NCI-H524 treated with DMSO at 0.1 percent for 48 hours (cell line): ENCODE measurements at regions not wholly inside any gene's neighbourhood (a gene's known extent, or its start where the extent isn't known, plus 50 kb on each side); places are given as distances from the start of the nearest gene placed in this dataset.
"Not testable (repeated sequence)": the region's sequence is repeated elsewhere in the genome, so short reads cannot be mapped to it uniquely, and the experiment has no call there.

Source experiments
- DNase-seq: peaks from one replicate; lab custom pipeline; 2025; lab: John Stamatoyannopoulos, UW

DNA sequence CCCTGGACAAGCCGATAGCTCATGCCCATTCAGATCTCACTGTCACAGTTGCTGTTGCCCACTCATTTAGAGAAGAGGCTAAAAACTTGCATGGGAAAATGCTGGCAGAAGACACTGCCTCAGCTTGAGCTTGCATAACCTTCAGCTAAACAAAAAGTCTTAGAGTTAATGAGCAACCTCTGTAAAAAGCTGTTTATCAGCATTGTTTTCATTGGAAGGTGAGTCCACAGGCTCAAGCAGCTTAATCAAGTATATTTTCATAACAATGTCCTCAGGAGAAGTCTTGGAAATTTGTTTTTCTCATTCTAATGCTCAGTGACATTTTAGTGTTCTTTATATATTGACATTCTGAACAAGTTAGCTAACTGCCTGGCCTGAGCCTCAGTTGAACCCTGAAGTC, 872.9 kb downstream of the TMTC2 start:
- DNase-seq = no peak

DNA sequence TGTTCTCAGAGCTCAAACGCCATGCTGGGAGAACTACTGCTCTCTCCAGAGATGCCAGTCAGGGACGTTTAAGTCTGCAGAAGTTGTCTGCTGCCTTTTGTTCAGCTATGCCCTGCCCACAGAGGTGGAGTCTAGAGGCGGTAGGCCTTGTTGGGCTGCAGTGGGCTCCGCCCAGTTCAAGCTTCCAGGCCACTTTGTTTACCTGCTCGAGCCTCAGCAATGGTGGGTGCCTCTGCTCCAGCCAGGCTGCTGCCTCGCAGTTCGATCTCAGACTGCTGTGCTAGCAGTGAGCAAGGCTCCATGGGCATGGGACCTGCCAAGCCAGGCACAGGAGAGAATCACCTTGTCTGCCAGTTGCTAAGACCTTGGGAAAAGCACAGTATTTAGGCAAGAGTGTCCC, 869.3 kb downstream of the TMTC2 start:
- DNase-seq = not testable (repeated sequence)

DNA sequence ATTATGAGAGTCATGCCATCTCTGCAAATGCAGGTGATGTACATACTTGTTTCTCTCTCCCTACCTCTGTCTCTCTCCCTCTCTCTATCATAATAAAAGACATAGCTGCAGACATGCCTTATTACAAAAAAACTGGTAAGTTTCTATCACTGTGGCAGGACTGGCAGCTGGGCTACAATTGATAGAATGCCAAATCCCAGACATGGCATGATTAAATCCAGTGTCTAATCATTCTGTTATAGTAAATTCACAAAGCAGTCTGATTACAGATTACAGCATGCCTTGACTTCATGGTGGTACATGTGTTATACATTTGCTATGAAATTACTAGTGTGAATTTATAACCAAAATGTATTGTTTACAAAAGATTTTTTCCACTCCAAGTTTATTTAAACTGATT, 854.7 kb downstream of the TMTC2 start:
- DNase-seq = no peak

DNA sequence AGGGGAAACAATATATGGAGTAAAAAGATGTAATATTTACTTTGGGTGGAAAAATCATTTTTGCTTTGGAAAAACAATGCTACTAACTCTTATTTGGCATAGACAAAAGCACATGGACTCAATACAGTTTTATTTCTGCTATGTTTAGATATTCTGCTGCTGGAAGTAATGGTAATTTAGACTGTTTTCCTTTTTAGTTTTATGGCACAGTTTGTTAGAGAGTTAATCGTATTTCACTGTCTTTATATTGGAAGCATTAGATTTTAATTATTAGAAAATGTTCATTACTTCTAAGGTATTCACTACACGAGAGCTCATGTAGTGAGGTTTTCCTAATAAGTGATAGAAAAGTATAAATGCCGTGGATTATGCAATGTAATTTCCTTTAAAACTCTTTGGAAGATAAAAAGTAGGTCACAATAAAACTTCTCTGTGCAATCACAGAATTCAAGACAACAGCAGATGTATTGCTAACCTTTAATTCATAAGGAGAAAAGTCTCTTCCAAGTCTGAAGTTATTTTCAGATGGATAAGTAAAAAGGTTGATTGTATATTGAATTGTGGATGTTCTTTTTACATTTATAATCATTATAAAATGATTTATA, 851.8 kb downstream of the TMTC2 start:
- no peak for DNase-seq

DNA sequence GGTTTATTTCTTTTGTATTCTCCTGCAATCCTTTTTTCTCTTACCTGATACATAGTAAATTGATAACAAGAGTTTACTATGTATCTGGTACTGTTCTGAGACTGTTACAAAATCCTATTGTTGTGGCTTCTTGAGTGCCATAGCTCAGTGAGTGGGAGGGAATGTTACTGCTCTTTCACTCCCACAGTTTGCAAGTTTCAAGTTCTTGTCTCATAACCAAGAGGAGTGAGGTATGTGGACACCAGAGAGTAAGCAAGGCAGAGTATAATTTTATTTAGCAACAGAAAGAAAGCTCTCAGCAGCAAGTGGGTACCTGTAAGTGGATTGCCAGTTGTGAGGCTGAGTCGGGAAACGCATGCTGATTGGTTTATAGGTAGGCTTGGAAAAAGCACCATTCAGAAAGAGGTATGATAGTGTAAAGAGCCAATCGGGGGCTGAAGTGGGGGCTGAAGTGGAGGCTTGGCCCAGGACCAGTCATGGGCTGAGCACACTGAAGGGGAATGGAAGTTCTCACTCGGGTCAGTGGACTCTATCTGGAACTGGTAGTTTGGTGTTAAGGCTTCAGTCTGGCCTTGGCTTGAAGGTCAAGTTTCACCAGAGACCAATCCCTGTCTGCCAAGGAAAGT, 850.8 kb downstream of the TMTC2 start:
- no peak for DNase-seq

DNA sequence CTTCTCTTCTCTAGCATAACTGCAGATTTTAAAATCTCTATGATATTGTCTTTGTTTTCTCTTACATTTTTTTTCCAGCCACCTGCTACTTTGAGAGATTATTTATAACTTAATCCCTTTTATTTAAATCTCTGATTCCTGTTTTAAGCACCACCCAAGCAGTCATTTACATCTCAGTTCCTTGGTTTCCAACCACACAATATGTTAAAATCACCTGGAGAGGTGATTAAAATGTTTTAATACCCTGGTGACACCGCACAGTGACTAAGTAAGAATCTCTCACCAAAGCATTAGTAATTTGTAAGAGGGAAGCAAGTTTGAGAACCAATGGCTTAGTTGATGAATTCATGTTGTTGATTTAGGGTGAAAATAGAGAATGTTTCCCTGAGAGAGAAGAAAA, 849.8 kb downstream of the TMTC2 start:
- peak; percentile 64 for DNase-seq

DNA sequence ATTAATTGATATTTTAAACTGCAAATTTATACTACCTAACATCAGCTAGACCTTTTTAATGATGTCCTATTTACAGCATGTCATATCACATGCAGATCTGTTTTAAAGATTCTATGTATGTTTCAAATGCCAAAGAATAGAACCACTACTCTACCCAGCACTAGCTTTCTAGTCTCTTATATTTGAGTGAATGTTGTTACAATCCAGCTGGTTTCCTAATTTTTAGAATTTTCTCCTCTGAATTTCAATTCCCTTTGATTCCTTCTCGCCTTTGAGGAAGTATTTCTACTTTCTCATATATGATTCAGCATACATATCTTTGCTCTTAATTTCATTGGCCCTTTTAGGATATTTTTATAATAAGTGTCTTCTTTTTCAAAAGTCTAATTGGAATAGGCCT, 841.9 kb downstream of the TMTC2 start:
- no peak for DNase-seq

DNA sequence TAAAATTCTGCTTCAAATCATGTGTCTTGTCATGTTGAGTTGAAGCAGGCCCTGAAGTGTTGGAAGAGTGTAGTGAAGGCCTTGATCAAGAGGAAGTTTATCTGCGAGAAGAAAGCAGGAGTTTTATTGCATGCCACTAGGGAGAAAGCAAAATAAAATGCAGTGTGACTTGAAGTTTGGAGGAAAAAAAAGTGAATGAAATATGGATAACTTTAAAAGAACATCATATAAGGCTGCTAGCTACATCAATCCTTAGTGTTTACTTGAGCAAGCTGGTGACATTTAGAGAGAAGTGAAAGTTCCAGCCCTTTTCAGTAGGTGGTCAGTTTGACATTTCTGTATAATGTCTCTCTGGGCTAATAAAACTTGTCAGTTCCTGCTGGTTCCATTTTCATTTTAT, 841.1 kb downstream of the TMTC2 start:
- no peak for DNase-seq

DNA sequence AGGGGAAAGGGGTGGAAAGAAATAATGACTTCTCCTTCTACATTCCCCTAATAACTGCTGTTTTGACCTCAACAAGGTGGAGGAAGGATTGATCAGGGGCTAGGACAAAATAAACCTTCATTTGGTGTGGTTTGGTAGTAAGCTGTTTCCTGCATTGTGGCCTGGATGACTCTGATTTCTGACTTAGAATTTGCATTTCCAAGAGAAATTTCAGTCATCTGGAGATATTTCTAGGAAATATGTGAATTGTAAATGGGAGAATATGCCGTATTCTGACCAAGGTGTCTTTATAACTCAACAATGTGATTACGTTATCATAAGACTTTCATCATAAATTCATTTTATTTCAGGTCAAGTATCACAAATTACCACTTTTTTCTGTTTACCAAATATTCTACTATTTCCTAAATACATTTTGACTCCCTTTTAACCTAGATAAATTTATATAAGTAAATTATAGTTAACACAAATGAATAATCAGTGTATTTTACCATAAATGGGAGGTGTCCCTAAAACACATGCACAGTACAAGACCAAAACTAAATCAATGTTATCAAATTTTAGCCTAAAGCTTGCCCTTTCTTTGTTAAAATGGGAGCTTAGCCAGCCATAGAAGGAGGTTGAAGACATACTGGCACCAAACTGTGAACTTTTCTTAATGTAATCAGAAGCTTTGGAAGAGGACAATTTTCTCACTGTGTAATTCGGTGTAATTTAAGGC, 828.8 kb downstream of the TMTC2 start:
- no peak for DNase-seq

DNA sequence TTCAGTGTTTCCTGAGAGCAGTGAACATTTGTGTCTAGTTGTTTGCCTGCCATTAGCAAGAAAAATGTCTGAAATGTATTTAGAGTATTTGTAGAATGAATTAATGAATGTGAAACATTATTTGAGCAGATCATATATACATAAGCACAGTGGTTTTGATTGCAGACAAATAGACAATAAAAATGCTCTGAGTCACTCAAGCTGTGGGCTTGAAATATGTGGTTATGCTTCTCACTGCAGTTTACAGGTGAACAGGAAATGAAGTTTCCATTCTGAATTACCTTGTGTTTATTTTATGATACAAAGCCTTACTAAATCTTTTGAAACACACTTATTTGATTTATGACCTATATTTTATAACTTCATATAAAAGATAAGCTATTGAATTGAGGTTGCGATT, 827.7 kb downstream of the TMTC2 start:
- no peak for DNase-seq

DNA sequence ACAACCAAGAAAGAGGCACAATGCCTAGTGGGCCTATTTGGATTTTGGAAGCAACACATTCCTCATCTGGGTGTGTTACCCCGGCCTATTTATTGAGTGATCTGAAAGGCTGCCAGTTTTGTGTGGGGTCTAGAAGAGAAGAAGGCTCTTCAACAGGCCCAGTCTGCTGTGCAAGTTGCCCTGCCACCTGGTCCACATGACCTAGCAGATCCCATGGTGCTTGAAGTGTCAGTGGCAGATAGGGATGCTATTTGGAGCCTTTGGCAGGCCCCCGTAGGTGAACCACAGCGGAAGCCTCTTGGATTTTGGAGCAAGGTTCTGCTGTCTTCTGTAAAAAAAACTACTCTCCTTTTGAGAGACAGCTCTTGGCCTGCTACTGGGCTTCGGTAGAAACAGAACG, 820.1 kb downstream of the TMTC2 start:
- DNase-seq = no peak

DNA sequence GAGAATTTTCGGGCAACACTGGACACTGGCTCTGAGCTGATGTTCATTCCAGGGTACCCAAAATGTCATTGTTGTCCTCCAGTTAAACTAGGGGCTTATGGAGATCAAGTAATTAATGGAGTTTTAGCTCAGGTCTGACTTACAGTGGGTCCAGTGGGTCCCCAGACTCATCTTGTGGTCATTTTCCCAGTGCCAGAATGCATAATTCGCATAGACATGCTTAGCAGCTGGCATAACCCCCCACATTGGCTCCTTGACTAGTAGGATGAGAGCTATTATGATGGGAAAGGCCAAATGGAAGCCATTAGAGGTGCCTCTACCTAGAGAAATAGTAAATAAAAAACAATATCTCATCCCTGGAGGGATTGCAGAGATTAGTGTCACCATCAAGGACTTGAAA, 818.9 kb downstream of the TMTC2 start:
- DNase-seq = no peak

DNA sequence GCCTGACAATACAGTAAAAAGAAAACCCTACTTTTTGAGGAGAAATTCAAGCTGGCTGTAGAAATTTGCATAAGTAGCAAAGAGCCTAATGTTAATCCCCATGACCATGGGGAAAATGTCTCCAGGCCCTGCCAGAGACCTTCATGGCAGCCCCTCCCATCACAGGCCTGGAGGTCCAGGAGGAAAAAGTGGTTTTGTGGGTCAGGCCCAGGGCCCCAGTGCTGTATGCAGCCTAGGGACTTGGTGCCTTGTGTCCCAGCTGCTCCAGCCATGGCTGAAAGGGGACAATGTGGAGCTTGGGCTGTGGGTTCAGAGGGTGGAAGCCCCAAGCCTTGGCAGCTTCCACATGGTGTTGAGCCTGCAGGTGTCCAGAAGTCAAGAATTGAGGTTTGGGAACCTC, 813.2 kb downstream of the TMTC2 start:
- DNase-seq = not testable (repeated sequence)

DNA sequence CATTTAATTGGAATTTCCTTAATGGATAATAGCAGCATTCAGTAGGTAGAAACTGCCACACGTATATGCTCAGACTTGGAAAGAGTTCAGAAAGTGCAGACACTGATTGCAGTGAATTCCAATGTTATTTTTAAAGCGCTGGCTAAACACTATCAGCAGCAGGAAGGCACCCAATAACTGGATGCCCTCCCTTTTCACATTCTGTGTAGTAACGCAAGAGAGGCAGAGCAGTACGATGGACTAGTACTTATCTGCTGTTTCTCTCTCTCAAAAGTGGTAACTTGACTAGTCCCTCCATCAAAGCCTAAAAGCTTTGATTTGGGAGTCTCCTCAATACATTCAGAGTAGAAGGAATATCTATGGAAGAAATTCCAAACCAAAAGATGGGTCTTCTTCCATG, 791.0 kb downstream of the TMTC2 start:
- DNase-seq = no peak

DNA sequence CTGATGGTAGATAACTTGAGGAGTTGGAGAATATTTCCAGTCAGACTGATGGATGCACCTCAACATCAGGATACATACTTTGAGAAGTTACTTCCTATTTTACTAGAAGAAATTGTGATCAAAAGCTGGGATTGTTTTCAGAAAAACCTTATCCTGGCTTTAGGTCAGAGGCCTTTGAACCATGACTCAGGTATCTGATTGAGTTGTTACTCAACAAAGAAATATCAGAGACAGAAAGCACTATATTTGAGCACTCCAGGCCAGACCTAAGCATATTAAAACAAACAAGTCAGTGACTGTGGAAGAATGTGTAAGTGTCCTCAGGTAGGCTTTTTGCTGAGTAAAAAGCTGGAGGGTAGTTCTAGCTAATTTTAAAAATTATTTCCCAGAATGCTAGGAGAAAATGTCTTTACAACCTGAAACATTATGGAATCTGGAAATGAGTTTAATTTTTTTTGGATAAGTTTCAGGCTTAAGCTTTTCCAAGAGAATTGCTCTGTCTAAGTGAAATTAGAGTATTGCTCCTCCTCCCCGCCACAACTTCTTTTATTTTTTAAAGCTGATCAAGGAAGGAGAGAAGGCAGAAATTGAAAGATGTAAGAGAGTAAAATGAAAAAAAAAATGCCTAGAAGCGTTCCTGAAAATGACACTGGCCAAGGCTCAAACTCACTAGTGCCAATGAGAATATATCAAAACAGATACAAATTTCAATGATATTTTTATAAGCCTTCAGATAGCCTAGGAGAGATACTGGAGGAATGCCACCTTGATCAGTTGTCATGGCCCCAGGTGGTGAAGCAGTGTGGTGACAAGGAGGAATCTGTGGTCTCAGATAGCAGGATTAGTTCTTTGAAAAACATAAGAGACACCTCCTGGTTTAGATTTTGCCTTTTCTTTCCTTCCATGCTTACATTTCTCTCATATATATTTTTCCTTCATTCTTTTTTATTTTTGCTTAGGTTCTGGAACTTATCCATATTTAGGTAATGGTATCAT, 790.3 kb downstream of the TMTC2 start:
- DNase-seq = no peak

DNA sequence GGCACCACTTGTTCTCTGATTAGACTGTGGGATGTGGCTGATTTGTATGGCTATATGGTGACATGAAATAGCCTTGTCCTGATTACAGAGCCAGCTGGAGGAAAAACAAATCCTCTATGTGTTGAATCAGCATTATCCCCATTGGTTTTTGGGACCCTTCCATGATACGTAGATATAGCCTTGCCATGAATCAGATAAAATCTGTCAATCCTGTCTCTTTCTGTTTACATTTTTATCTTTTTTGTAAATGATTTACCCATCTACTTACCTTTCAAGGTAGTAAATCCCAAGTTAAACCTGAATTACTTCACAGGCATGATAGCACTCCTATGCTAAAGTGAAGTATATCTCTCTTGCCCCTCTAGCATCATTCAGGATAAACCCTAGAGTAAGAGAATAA, 789.3 kb downstream of the TMTC2 start:
- no peak for DNase-seq

DNA sequence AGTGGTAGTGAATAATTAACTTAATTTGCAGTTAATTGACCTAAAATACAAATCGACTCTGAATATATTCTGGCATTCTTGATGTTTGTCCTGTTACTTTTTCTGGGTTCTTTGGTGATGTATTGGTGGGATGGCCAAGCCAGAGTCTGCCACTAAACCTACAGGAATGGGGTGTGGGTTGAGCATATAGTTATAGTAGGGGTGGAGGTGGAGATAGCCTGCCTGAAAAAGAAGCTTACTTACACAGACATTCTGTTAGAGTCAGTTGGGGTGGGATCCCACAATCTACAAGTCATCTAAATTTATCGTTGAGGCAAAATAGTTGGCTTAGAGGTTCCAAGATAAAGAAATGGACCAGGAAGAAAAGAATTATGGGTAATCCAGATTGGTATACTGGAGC, 787.7 kb downstream of the TMTC2 start:
- no peak for DNase-seq

DNA sequence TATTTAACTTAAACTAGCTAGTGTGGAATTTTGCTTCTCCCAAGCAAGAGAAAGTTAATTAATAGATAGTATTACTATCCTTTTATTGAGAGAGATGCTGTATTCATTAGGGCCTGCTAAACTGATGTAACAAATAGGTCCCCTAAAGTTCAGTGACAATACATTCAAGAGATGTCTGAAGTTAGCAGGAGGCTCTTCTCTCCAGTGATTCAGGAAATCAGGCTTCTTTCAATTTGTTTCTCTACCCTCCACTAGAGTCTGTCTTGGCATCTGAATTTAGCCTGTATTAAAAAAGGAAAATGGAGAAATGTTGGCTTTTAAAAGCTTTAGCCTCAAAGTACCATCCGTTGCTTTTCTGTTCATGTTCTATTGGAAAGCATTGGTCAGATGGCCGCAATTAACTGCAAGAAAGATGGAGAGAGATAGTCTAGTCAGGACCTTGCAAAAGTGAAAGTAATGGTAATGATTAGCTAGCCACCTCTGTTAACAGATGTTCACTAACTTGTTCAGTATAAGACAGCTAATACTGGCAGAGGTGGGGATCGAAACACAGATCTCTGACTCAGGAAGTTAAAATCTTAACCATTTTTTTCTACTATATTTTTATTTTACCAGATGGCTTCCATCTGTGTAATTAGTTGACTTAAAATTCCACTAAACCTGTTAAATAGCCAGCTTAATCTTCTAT, 786.8 kb downstream of the TMTC2 start:
- DNase-seq = peak; percentile 86

DNA sequence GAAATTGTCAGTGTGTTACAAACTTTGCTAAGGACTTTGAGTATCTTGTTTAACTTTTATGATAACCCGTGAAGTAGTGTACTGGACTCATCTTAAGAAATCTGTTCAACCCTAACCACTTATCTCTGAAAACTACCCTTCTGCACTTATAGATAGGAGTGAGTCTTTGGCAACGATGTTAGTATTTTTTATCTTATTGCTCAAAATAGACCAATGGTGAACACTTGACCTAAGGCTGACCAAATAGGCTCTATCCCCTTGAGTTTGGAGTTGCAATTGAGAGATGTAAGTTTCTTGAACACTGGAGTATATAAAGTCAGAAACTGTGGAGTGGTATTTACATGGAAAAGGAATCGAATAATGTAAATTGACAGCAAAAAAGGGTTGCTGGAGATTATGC, 786.1 kb downstream of the TMTC2 start:
- no peak for DNase-seq

DNA sequence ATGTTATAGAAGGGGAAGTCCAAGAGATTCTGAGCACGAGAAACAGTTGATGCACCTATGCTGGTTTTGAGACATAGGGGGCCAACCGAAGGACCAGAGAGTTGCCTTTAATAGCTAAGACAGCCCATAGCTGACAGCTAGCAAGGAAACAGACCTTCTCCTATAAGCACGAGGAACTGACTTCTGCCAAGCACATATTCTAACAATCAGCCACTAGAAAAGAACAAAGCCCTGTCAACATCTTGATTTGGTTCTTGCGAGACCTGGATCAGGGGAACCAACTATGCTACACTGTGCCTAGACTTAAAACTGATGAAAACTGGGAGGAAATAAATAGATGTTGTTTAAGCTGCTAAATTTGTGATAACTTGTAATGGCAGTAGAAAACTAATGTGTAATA, 785.6 kb downstream of the TMTC2 start:
- no peak for DNase-seq

DNA sequence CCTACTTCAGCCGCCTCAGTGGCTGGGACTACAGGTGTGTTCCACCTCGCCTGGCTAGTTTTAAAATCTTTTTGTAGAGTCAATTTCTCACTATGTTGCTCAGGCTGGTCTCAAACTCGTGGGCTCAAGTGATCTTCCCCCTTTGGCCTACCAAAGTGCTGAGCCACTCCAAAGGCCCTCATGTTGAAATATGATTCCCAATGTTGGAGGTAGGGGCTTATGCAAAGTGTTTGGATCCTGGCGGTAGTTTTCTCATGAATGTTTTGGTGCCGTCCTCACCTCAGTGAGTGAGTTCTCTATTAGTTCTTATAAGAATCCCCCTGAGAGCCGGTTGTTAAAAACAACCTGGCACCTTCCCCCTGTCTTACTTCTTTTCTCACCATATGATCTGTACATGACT, 784.6 kb downstream of the TMTC2 start:
- DNase-seq = no peak

DNA sequence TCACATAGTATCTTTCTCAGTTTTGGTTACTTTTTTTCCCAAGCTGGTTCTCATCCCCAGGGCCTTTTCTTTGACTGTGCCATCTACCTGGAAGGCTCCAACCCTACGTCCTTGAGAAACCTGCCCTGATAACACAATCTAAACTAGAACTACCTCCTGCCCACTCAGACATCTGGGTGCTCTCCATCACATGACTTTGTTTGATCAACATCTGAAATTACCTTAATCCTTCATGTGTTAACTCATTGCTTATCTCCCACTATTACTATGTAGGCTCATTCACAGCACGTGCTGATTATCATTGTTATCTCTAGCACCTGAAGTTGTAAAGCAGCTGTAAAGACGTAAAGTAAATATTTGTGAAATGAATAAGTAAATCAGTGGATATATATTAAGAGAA, 784.0 kb downstream of the TMTC2 start:
- DNase-seq = no peak
